Neural cell (in vitro differentiated cells): ENCODE measurements at regions not wholly inside any gene's neighbourhood (a gene's known extent, or its start where the extent isn't known, plus 50 kb on each side); places are given as distances from the start of the nearest gene placed in this dataset.

Source experiments
- H2AFZ ChIP-seq: fragments of 200-600, 300-800 bp; sonication (generic), shearing (Covaris generic); 2 replicates; pipeline ENCODE4 v1.6.0; 2014; ENCODE audit warnings: low read depth, mild to moderate bottlenecking, antibody characterized with exemption, low read length, moderate library complexity
- H3F3A ChIP-seq: fragments of 200-600 bp; shearing (Covaris generic); 2 replicates; pipeline ENCODE4 v1.6.1; 2016; ENCODE audit warnings: mild to moderate bottlenecking, moderate library complexity, mixed read lengths, antibody characterized with exemption, low read length; ENCODE audit not compliant: insufficient read depth, poor library complexity, severe bottlenecking
- H3K27ac ChIP-seq: fragments of 200-600, 300-800 bp; sonication (generic), shearing (Covaris generic); 2 replicates; pipeline ENCODE4 v1.5.1; 2014; ENCODE audit warnings: mild to moderate bottlenecking, low read length, moderate library complexity
- H3K27me3 ChIP-seq: fragments of 300-800, 200-600 bp; sonication (generic), shearing (Covaris generic); 2 replicates; pipeline ENCODE4 v1.6.0; 2014; ENCODE audit warnings: mild to moderate bottlenecking, low read depth, low read length, moderate library complexity; ENCODE audit not compliant: insufficient read depth
- H3K36me3 ChIP-seq: fragments of 300-800, 200-600 bp; sonication (generic), shearing (Covaris generic); 2 replicates; pipeline ENCODE4 v1.5.1; 2014; ENCODE audit warnings: mild to moderate bottlenecking, antibody characterized with exemption, low read length, moderate library complexity; ENCODE audit not compliant: insufficient read depth
- H3K4me2 ChIP-seq: fragments of 300-800, 200-600 bp; sonication (generic), shearing (Covaris generic); 2 replicates; pipeline ENCODE4 v1.6.0; 2014; ENCODE audit warnings: mild to moderate bottlenecking, low read length
- H3K4me3 ChIP-seq: fragments of 300-800, 200-600 bp; sonication (generic), shearing (Covaris generic); 2 replicates; pipeline ENCODE4 v1.5.1; 2014; ENCODE audit warnings: mild to moderate bottlenecking, low read length, moderate library complexity
- H3K79me2 ChIP-seq: fragments of 200-600 bp; shearing (Covaris generic); replicated peaks from 2 replicates; pipeline ENCODE4 v1.6.0; 2014; ENCODE audit warnings: mild to moderate bottlenecking, low read length, moderate library complexity; ENCODE audit not compliant: insufficient read depth
- H3K9ac ChIP-seq: fragments of 300-800, 200-600 bp; sonication (generic), shearing (Covaris generic); 2 replicates; pipeline ENCODE4 v1.6.1; 2016; ENCODE audit warnings: mild to moderate bottlenecking, low read length, mixed read lengths
- H3K9me2 ChIP-seq: fragments of 200-600 bp; shearing (Covaris generic); 2 replicates; pipeline ENCODE4 v1.6.1; 2016; ENCODE audit warnings: mild to moderate bottlenecking, low read length, mixed read lengths; ENCODE audit not compliant: insufficient read depth
- H3K9me3 ChIP-seq: fragments of 200-600, 300-800 bp; sonication (generic), shearing (Covaris generic); 2 replicates; pipeline ENCODE4 v1.6.1; 2016; ENCODE audit warnings: mild to moderate bottlenecking, mixed run types, low read length, moderate library complexity, mixed read lengths
- H4K20me1 ChIP-seq: fragments of 200-600 bp; shearing (Covaris generic); 2 replicates; pipeline ENCODE4 v1.6.1; 2016; ENCODE audit warnings: mild to moderate bottlenecking, mixed run types; ENCODE audit not compliant: insufficient read depth
- CTCF ChIP-seq: fragments of 450-650 bp; IDR thresholded peaks from 2 replicates; pipeline ENCODE4 v1.5.1; 2014; ENCODE audit warnings: antibody characterized with exemption, mild to moderate bottlenecking, moderate library complexity; ENCODE audit not compliant: poor library complexity, severe bottlenecking
- EP300 ChIP-seq: fragments of 450-650 bp; conservative IDR thresholded peaks from 2 replicates; pipeline ENCODE4 v1.6.1; 2014; ENCODE audit warnings: antibody characterized with exemption, mild to moderate bottlenecking, moderate library complexity; ENCODE audit not compliant: poor library complexity, severe bottlenecking
- EZH2 ChIP-seq: fragments of 200-600, 300-800 bp; shearing (Covaris generic), sonication (generic); IDR thresholded peaks from 2 replicates; pipeline ENCODE4 v1.6.1; 2014; ENCODE audit warnings: antibody characterized with exemption, low read length, borderline replicate concordance, mild to moderate bottlenecking; ENCODE audit not compliant: insufficient read depth, poor library complexity, severe bottlenecking
- MXI1 ChIP-seq: fragments of 450-650 bp; conservative IDR thresholded peaks from 2 replicates; pipeline ENCODE4 v1.6.1; 2014; ENCODE audit warnings: antibody characterized with exemption, mild to moderate bottlenecking; ENCODE audit not compliant: poor library complexity, severe bottlenecking
- POLR2AphosphoS5 ChIP-seq: IDR thresholded peaks from 2 replicates; pipeline ENCODE4 v1.6.1; 2012
- RAD21 ChIP-seq: fragments of 450-650 bp; conservative IDR thresholded peaks from 2 replicates; pipeline ENCODE4 v1.6.1; 2014; ENCODE audit warnings: antibody characterized with exemption, mild to moderate bottlenecking, moderate library complexity
- REST ChIP-seq: IDR thresholded peaks from 2 replicates; pipeline ENCODE4 v1.6.1; 2012; ENCODE audit warnings: borderline replicate concordance
- SMC3 ChIP-seq: fragments of 450-650 bp; conservative IDR thresholded peaks from 2 replicates; pipeline ENCODE4 v1.6.1; 2014; ENCODE audit warnings: antibody characterized with exemption, mild to moderate bottlenecking, moderate library complexity; ENCODE audit not compliant: poor library complexity
- TAF1 ChIP-seq: IDR thresholded peaks from 2 replicates; pipeline ENCODE4 v1.6.1; 2012; ENCODE audit warnings: low read depth

- TF ChIP-seq CTCF: no peak
Measured at GRCh38 chr4:136680271-136680670, 852.0 kb downstream of the PCDH18 start (continued).

- Histone ChIP-seq H4K20me1 (no peaks in the 10 kb centered on the region), H3K9me3 (no peaks in the 10 kb centered on the region), H2AFZ (no peak overlapping the region), H3K27me3 (no peaks in the 10 kb centered on the region), H3K9me2 (no peaks in the 10 kb centered on the region), H3K79me2 (no peaks in the 10 kb centered on the region), H3K4me3 (no peak overlapping the region), H3K4me2 (no peak overlapping the region), H3K36me3 (no peaks in the 10 kb centered on the region), H3K27ac (no peak overlapping the region), H3F3A (no peaks in the 10 kb centered on the region), H3K9ac (no peak overlapping the region)
- no peak for TF ChIP-seq SMC3
Measured at GRCh38 chr4:136670265-136670664, 862.0 kb downstream of the PCDH18 start.

- Histone ChIP-seq H3F3A (no peaks in the 10 kb centered on the region), H2AFZ (no peak overlapping the region), H3K9me3 (no peaks in the 10 kb centered on the region)
Measured at GRCh38 chr4:136664988-136665387, 867.3 kb downstream of the PCDH18 start.

GRCh38 chr4:136662539-136662938 is 869.8 kb downstream of the PCDH18 start:
- Histone ChIP-seq H3K27me3 (no peaks in the 10 kb centered on the region), H3K79me2 (no peaks in the 10 kb centered on the region), H3K4me2 (no peak overlapping the region), H3K9me2 (no peaks in the 10 kb centered on the region), H4K20me1 (no peaks in the 10 kb centered on the region), H3K9me3 (no peaks in the 10 kb centered on the region), H3K27ac (no peak overlapping the region), H2AFZ (no peak overlapping the region), H3K4me3 (no peak overlapping the region), H3K36me3 (no peaks in the 10 kb centered on the region), H3F3A (no peaks in the 10 kb centered on the region), H3K9ac (no peak overlapping the region)
- TF ChIP-seq EZH2: no peak
- no peak for TF ChIP-seq REST
- no peak for TF ChIP-seq EP300
- no peak for TF ChIP-seq POLR2AphosphoS5
- no peak for TF ChIP-seq SMC3
- TF ChIP-seq RAD21: no peak
- no peak for TF ChIP-seq MXI1
- TF ChIP-seq CTCF: no peak
- no peak for TF ChIP-seq TAF1

More at GRCh38 chr4:136664988-136665387, 867.3 kb downstream of the PCDH18 start:
- H3K9me2 ChIP-seq: no peaks in the 10 kb centered on the region
- H3K36me3 ChIP-seq: no peaks in the 10 kb centered on the region
- no peak overlapping the region for H3K9ac ChIP-seq
- no peak overlapping the region for H3K4me2 ChIP-seq
- no peak for TF ChIP-seq MXI1
- no peak for TF ChIP-seq TAF1
- no peaks in the 10 kb centered on the region for H3K79me2 ChIP-seq
- H4K20me1 ChIP-seq: no peaks in the 10 kb centered on the region
- no peak overlapping the region for H3K27ac ChIP-seq
- H3K27me3 ChIP-seq: no peaks in the 10 kb centered on the region
- H3K4me3 ChIP-seq: no peak overlapping the region
